Gastrocnemius medialis (tissue), 4 donors: ENCODE measurements at regions not wholly inside any gene's neighbourhood (a gene's known extent, or its start where the extent isn't known, plus 50 kb on each side); places are given as distances from the start of the nearest gene placed in this dataset.

ENCODE experiments used
- POLR2A ChIP-seq, 2 donors: fragments of 450-650 bp; IDR thresholded peaks; one replicate each; pipeline ENCODE4 v1.6.1; 2017; ENCODE audit warnings: antibody characterized with exemption in 2 of 2, mild to moderate bottlenecking in 2 of 2, moderate library complexity in 2 of 2
- TF ChIP-seq, protein P1 (sequence below), 5 experiments: fragments of 450-650 bp in 3 of 5; fragments of 200-600 bp in 2 of 5; sonication (generic) in 2 of 5; IDR thresholded peaks in 4 of 5; conservative IDR thresholded peaks in 1 of 5; 1 replicate in 4 of 5; 2 replicates in 1 of 5; pipeline ENCODE4 v1.5.1; 2016 to 2019; ENCODE audit warnings: antibody characterized with exemption in 5 of 5, mild to moderate bottlenecking in 3 of 5, moderate library complexity in 3 of 5

DNA sequence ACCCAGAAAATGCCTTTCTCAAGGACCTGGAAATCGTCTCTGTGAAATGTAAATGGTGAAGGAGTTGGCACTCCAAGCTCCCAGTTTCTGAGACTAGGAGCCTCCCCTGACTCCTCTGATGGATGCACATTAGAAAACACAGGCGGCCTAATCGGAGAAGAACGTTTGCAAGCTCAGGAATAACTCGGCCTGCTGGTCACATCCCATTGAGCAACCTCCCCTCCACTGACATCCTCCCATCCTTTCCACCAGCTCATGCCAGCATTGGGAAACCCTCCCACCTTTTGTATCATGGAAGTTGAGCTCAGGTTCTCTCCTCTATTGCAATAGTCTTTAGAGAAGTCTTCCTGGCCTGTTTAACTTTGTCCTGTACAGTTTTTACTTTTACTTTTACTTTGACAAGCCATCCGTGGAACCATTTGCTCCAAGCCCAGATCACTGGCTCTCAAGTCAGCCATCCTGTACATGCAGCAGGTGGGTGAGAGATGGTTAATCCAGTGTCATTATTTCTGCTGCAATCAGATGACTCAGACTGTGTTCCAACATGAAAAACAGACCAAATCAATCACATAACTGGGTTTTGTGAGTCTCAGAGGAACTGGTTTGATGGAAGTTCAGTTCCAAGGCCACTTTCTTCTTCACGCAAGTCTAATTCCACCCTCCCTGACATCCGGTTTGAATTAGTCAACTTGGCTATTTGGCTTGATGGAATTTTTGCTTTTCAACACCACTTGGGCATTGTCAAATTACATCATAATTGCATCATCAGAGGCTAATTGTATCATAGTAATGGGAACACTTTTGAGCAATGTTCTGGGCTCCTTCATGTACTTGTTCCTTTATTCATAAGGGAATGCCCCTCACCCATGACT lies 619.4 kb upstream of the CDH4 start:
- TF ChIP-seq POLR2A (IDR thresholded peaks at IDR 0.05): no peak
- TF ChIP-seq, protein P1, sequence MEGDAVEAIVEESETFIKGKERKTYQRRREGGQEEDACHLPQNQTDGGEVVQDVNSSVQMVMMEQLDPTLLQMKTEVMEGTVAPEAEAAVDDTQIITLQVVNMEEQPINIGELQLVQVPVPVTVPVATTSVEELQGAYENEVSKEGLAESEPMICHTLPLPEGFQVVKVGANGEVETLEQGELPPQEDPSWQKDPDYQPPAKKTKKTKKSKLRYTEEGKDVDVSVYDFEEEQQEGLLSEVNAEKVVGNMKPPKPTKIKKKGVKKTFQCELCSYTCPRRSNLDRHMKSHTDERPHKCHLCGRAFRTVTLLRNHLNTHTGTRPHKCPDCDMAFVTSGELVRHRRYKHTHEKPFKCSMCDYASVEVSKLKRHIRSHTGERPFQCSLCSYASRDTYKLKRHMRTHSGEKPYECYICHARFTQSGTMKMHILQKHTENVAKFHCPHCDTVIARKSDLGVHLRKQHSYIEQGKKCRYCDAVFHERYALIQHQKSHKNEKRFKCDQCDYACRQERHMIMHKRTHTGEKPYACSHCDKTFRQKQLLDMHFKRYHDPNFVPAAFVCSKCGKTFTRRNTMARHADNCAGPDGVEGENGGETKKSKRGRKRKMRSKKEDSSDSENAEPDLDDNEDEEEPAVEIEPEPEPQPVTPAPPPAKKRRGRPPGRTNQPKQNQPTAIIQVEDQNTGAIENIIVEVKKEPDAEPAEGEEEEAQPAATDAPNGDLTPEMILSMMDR (IDR thresholded peaks at IDR 0.05 in 4 of 5, conservative IDR thresholded peaks at IDR 0.05 in 1 of 5): no peak
